ENCODE measurements at regions not wholly inside any gene's neighbourhood (a gene's known extent, or its start where the extent isn't known, plus 50 kb on each side); places are given as distances from the start of the nearest gene placed in this dataset.
A peak's percentile ranks its signal among the peaks of the same experiment; 100 is the strongest.

DNA sequence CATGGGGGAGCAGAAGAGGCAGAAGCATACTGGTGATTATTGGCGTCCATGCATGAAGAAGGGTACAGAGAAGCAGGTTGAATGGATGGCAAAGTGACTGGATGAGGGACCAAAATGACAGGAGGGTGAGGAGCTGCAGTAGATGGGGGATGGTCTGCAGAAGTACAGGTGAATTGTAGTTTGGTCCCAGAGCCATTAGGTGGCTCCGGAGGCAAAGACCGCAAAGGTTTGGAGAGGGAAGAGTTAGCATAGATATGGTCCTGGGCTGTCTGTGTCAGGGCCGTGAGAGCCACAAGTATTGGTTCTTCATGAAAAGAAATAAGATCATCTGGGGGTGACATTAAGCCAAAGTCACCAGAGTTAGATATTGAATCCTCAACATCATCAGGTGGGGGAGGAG, 59.0 kb upstream of the ZNF726 start:
- DNase-seq (ENCODE audit: extremely low read depth in 1 of 2, low read depth in 1 of 2): no peak

DNA sequence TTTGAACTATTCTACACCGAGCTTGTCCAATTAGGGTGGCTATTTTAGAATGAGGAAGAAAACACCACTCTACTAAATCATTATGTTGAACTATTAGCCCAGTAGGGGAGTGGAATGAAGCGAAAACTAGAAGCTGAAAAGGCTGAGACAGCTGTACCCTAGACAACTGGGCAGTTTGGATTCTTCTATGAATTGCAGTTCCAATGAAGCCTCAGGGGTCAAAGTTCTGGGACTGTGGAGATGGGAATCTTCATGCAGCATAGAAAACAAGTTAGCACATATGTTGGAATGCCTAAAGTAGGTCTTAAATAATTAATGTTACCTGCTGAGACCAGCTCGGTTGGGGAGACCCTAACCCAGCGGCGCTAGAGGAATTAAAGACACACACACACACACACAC, 62.7 kb upstream of the ZNF726 start:
- DNase-seq (ENCODE audit: extremely low read depth in 1 of 2, low read depth in 1 of 2): no peak

DNA sequence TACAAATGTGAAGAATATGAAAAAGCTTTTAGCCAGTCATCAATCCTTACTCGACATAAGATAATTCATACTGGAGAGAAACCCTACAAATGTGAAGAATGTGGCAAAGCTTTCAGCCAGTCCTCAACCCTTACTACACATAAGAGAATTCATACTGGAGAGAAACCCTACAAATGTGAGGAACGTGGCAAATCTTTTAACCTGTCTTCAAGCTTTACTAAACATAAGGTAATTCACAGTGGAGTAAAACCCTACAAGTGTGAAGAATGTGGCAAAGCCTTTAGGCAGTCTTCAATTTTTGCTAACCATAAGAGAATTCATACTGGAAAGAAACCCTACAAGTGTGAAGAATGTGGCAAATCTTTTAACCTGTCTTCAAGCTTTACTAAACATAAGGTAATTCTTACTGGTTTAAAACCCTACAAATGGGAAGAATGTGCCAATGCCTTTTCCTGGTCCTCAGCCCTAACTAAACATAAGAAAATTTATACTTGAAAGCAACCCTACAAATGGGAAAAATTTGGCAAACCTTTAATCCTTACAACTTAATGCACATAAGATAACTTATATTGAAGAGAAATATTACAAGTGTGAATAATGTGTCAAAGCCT, 74.1 kb upstream of the ZNF681 start:
- DNase-seq (ENCODE audit: extremely low read depth in 1 of 2, low read depth in 1 of 2): no peak

DNA sequence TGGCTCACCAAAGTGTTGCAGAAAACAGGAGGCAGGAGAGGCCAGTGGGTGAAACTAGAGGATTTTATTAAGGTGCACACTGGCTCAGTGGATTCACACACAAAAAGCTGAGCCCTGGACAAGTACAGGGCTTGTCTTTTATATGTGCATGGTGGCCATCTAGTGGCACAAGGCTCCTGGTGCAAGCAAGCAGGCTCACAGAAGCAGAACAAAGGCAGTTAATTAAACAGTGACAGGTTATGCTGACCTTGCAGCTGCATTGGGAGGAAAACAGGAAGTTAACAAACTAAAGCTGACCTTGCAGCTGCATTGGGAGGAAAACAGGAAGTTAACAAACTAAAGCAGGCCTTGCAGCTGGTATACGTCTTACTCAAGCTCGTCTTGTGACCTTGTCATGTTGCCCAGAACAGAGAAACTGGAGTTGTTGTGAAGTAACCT, 65.3 kb upstream of the ZNF681 start:
- DNase-seq (ENCODE audit: extremely low read depth in 1 of 2, low read depth in 1 of 2): no peak

- DNase-seq (ENCODE audit: extremely low read depth in 1 of 2, low read depth in 1 of 2): no peak
These were observed 64.0 kb upstream of the ZNF681 start for GRCh38 chr19:23822735-23823134.

- peak in 1 of 2 donors; percentile 19 for DNase-seq (ENCODE audit: extremely low read depth in 1 of 2, low read depth in 1 of 2)
These were observed 58.8 kb upstream of the ZNF681 start for GRCh38 chr19:23817519-23817918.

DNA sequence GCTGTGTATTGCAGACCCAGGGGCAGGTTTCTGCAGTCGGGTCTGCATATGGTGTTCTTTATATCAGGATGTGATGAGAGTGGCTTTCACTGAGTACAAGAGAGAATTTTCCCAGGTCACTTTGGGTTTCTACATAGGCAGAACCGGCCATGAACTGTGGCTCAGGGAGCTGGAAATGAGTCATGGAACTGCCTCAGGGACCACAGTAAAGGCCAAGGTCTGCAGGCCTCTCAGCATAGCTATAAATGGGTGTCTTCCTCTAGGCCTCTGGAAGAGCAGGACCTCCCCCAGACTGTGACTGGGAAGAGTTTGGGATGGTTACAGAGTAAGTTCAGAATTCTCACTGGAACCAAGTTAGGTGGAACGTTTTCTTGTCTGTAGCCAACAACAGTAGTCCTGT, 51.8 kb upstream of the ZNF681 start:
- DNase-seq (ENCODE audit: extremely low read depth in 1 of 2, low read depth in 1 of 2): no peak

Data from stimulated activated CD8-positive, alpha-beta memory T cell treated with anti-CD3 and anti-CD28 coated beads, Interleukin-7, amount 100 ng/mL, for 48 hours (primary cell).